KMS-11 (cell line): ENCODE measurements at regions not wholly inside any gene's neighbourhood (a gene's known extent, or its start where the extent isn't known, plus 50 kb on each side); places are given as distances from the start of the nearest gene placed in this dataset.

Experiments used
- H2AFZ ChIP-seq: fragments of 200-600 bp; sonication (generic); 2 replicates; pipeline ENCODE4 v1.6.1; 2016; ENCODE audit warnings: antibody characterized with exemption, mixed run types, low read depth
- H3K27ac ChIP-seq: fragments of 200-600 bp; sonication (generic); 2 replicates; pipeline ENCODE4 v1.6.1; 2016; ENCODE audit warnings: mild to moderate bottlenecking, mixed run types
- H3K27me3 ChIP-seq: fragments of 200-600 bp; sonication (generic); 2 replicates; pipeline ENCODE4 v1.6.1; 2017; ENCODE audit warnings: mild to moderate bottlenecking, low read depth, mixed run types, moderate library complexity; ENCODE audit not compliant: insufficient read depth
- H3K36me3 ChIP-seq: fragments of 200-600 bp; sonication (generic); 2 replicates; pipeline ENCODE4 v1.6.1; 2017; ENCODE audit warnings: mild to moderate bottlenecking, mixed run types; ENCODE audit not compliant: insufficient read depth
- H3K4me1 ChIP-seq: fragments of 200-600 bp; sonication (generic); 2 replicates; pipeline ENCODE4 v1.6.1; 2016; ENCODE audit warnings: mild to moderate bottlenecking, low read depth, mixed run types; ENCODE audit not compliant: poor library complexity, severe bottlenecking
- H3K4me2 ChIP-seq: fragments of 200-600 bp; sonication (generic); 2 replicates; pipeline ENCODE4 v1.7.0; 2016; ENCODE audit warnings: mild to moderate bottlenecking, mixed run types
- H3K4me3 ChIP-seq: fragments of 200-600 bp; sonication (generic); IDR thresholded peaks from 2 replicates; pipeline ENCODE4 v1.6.1; 2017; ENCODE audit warnings: low read depth, low read length, mixed read lengths; ENCODE audit not compliant: insufficient read depth
- H3K79me2 ChIP-seq: fragments of 200-600 bp; sonication (generic); 2 replicates; pipeline ENCODE4 v1.6.1; 2016; ENCODE audit warnings: low read depth, mixed run types; ENCODE audit not compliant: insufficient read depth
- H3K9ac ChIP-seq: fragments of 200-600 bp; sonication (generic); 2 replicates; pipeline ENCODE4 v1.6.1; 2016; ENCODE audit warnings: mild to moderate bottlenecking, mixed run types
- H4K20me1 ChIP-seq: fragments of 200-600 bp; sonication (generic); 2 replicates; pipeline ENCODE4 v1.6.1; 2016; ENCODE audit warnings: mild to moderate bottlenecking, mixed run types; ENCODE audit not compliant: insufficient read depth
- TF ChIP-seq, protein P1 (sequence below): fragments of 200-600 bp; sonication (generic); conservative IDR thresholded peaks from 2 replicates; pipeline ENCODE4 v1.6.1; 2017; ENCODE audit warnings: low read depth, mild to moderate bottlenecking, antibody characterized with exemption, low read length, moderate library complexity, mixed read lengths

DNA sequence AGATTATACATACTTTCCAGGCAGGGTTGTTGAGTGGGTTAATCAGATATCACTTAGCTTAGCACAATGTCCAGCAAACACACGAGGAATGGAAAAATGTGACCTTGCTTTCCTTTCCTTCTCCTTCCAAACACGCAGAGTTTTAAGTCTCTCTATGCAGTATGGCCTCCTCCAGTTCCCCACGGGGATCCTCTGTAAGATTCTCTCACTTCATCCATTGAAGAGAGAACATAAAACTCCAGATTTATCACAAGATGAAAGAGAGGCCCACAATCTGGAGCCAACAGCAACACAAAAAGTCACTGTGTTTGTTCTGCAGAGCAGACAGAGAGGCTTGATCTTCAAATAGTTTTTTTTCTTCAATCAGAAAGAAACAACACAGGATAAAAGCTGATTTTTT, 336.8 kb upstream of the CLNK start:
- Histone ChIP-seq H3K4me3 (no peak overlapping the region), H3K4me1 (no peaks in the 10 kb centered on the region), H3K79me2 (no peaks in the 10 kb centered on the region), H3K9ac (no peak overlapping the region), H4K20me1 (no peaks in the 10 kb centered on the region), H3K4me2 (no peak overlapping the region), H3K36me3 (no peaks in the 10 kb centered on the region), H3K27ac (no peak overlapping the region), H3K27me3 (no peaks in the 10 kb centered on the region), H2AFZ (no peak overlapping the region)
- TF ChIP-seq, protein P1, sequence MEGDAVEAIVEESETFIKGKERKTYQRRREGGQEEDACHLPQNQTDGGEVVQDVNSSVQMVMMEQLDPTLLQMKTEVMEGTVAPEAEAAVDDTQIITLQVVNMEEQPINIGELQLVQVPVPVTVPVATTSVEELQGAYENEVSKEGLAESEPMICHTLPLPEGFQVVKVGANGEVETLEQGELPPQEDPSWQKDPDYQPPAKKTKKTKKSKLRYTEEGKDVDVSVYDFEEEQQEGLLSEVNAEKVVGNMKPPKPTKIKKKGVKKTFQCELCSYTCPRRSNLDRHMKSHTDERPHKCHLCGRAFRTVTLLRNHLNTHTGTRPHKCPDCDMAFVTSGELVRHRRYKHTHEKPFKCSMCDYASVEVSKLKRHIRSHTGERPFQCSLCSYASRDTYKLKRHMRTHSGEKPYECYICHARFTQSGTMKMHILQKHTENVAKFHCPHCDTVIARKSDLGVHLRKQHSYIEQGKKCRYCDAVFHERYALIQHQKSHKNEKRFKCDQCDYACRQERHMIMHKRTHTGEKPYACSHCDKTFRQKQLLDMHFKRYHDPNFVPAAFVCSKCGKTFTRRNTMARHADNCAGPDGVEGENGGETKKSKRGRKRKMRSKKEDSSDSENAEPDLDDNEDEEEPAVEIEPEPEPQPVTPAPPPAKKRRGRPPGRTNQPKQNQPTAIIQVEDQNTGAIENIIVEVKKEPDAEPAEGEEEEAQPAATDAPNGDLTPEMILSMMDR = no peak

DNA sequence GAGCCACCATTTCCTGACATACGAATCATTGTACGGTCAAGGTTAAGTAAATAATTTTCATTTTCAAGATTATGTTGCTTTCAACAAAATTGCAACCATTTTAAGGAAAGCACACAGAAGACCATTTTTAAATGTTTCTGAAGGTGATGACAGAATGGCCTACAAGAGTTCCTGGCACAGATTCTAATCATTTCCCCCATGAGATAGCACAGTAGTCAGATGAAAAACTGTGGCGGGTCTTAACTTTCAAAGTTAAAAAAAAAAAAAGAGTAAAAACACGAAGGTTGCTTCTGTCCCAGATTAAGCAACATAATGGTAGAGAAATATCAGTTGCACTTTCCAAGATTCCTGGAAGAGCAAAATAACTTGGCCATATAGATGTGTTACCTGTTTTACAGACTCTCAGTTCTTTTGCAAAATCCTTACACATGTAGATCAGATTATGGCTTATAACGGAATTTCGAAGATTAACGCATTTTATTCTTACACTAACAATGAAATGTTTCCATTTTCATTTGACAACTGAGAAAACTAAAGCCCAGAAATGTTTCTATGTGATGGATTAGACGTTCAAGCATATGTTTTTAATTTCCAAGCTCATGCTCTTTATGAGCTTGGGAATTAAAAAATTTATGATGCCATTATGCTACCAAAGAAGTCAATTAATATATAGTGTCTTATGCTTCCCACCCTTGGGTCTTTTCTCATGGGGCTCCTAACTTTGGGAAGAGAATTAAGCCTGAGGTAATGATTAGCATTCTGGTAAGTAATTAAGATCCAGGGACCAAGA, 335.1 kb upstream of the CLNK start:
- H3K36me3 ChIP-seq = no peaks in the 10 kb centered on the region
- no peaks in the 10 kb centered on the region for H3K79me2 ChIP-seq

DNA sequence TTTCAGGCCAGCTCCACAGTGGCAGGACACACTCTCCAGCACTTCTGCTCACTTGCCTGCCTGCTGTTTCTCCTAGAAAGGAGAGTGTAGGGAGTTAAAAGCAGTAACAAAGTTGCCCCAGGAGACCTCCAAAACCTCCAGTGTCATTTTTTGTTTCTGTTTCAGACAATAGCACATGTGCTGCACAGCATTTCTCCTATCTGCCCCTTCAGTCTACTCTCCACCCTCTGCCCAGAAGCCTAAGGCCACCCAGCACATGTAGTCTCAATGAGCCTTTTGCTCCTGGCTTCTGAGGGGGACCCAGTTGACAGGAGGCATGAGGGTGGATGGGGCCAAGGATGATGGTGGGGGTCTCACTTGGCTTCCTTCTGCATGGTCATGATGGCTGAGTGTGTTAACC, 329.6 kb upstream of the CLNK start:
- Histone ChIP-seq H3K79me2 (no peaks in the 10 kb centered on the region), H3K4me3 (no peak overlapping the region), H3K4me1 (no peaks in the 10 kb centered on the region), H3K27ac (no peak overlapping the region), H3K27me3 (no peaks in the 10 kb centered on the region), H2AFZ (no peak overlapping the region), H4K20me1 (no peaks in the 10 kb centered on the region), H3K9ac (no peak overlapping the region), H3K4me2 (no peak overlapping the region), H3K36me3 (no peaks in the 10 kb centered on the region)
- TF ChIP-seq, protein P1 = no peak

More for the DNA sequence above, 335.1 kb upstream of the CLNK start:
- no peaks in the 10 kb centered on the region for H3K27me3 ChIP-seq
- H4K20me1 ChIP-seq = no peaks in the 10 kb centered on the region
- TF ChIP-seq, protein P1 = no peak
- no peak overlapping the region for H3K9ac ChIP-seq
- no peak overlapping the region for H3K4me3 ChIP-seq
- no peaks in the 10 kb centered on the region for H3K4me1 ChIP-seq
- no peak overlapping the region for H3K27ac ChIP-seq
- no peak overlapping the region for H3K4me2 ChIP-seq
- H2AFZ ChIP-seq = no peak overlapping the region

DNA sequence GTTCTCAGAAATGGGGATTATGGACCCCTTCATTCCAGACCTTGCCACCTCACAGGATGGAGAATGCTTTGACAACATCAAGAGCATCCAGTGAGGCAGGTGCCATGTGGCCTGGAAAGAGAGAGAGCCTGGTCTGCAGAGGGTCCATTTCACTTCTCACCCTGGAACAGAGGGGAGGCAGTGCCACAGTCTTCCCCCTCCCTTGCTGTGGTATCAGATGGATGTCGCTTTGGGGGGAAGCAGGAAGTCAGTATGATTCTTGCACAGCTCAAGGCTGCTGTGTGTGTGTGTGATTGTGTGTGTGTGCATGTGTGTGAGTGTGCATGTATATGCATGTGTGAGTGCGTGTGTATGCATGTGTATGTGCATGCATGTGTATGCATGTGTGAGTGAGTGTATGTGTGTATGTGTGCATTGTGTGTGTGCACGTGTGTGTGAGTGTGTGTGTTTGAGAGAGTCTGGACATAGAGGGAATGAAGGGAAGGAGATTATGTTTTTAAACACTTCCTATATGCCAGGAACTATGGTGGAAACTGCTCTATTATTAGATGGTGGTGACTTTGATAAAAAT, 328.6 kb upstream of the CLNK start:
- Histone ChIP-seq H3K4me1 (no peaks in the 10 kb centered on the region), H4K20me1 (no peaks in the 10 kb centered on the region), H3K27ac (no peak overlapping the region), H3K79me2 (no peaks in the 10 kb centered on the region), H3K4me3 (no peak overlapping the region), H3K36me3 (no peaks in the 10 kb centered on the region), H3K9ac (no peak overlapping the region), H2AFZ (no peak overlapping the region), H3K27me3 (no peaks in the 10 kb centered on the region), H3K4me2 (no peak overlapping the region)
- TF ChIP-seq, protein P1 = no peak
